K562 (cell line): ENCODE measurements at regions not wholly inside any gene's neighbourhood (a gene's known extent, or its start where the extent isn't known, plus 50 kb on each side); places are given as distances from the start of the nearest gene placed in this dataset.

ENCODE experiments used
- ATAC-seq: fragments of 200-7000 bp; cut with Tn5 transposase; 3 replicates; pipeline ENCODE4 v1.9.1; 2020; ENCODE audit warnings: moderate library complexity
- BruUV-seq: library from RNA; stranded (reverse); fragments of 400-500 nt; replicated peaks from 2 replicates; lab custom pipeline; 2021; lab: Mats Ljungman, UMichigan
- CTCF ChIA-PET: fragments of 300-600 bp; formaldehyde crosslinking; extraction: SDS; loops from one replicate; lab custom pipeline; 2021; ENCODE audit warnings: low intra/inter-chr PET ratio; lab: Yijun Ruan, JAX
- POLR2A ChIA-PET: fragments of 300-600, 350-650 bp; sonication (Branson Sonifier 250); formaldehyde crosslinking; extraction: SDS; loops from one replicate; lab custom pipeline; 2021; ENCODE audit warnings: antibody characterized with exemption, inconsistent platforms; lab: Yijun Ruan, JAX
- DNase-seq, 4 experiments: peaks; one replicate each; pipeline versions ENCODE4 v3.0.0 to v3.0.0-alpha.2; 2011 to 2018; ENCODE audit warnings: low spot score in 3 of 4, mixed read lengths in 3 of 4; ENCODE audit errors: extremely low read depth in 1 of 4
- FAIRE-seq: peaks from 2 replicates; lab custom pipeline; 2011; peaks lifted over from hg19 to GRCh38; lab: Jason Lieb, UNC
- H2AFZ ChIP-seq: 2 replicates; pipeline ENCODE4 v1.6.0; 2011; ENCODE audit warnings: low read depth, low read length, control low read depth, inconsistent platforms
- H3K27ac ChIP-seq: fragments of 200-600 bp; 3 replicates; pipeline ENCODE4 v1.8.0; 2011; ENCODE audit warnings: low read depth, mild to moderate bottlenecking, control low read depth, inconsistent platforms, low read length, moderate library complexity, mixed read lengths; ENCODE audit errors: extremely low read depth
- H3K27me3 ChIP-seq, 2 experiments: fragments of 300-600 bp in 1 of 2; 2 replicates in 1 of 2; 3 replicates in 1 of 2; pipeline versions ENCODE4 v1.6.0 to v1.8.0; 2011; ENCODE audit warnings: inconsistent platforms in 2 of 2, low read length in 2 of 2, mild to moderate bottlenecking in 1 of 2, mixed read lengths in 1 of 2, moderate library complexity in 1 of 2; ENCODE audit not compliant: control insufficient read depth in 2 of 2, insufficient read depth in 2 of 2
- H3K36me3 ChIP-seq: fragments of 300-600 bp; 3 replicates; pipeline ENCODE4 v1.8.0; 2011; ENCODE audit warnings: mild to moderate bottlenecking, low read length, inconsistent platforms; ENCODE audit not compliant: control insufficient read depth, insufficient read depth
- H3K4me1 ChIP-seq, 2 experiments: fragments of 200-600 bp in 1 of 2; replicated peaks in 1 of 2; 2 replicates in 1 of 2; 3 replicates in 1 of 2; pipeline versions ENCODE4 v1.5.1 to v1.8.0; 2011; ENCODE audit warnings: inconsistent platforms in 2 of 2, low read length in 2 of 2, mild to moderate bottlenecking in 1 of 2, mixed read lengths in 1 of 2, moderate library complexity in 1 of 2; ENCODE audit not compliant: control insufficient read depth in 2 of 2, insufficient read depth in 2 of 2
- H3K4me2 ChIP-seq: 2 replicates; pipeline ENCODE4 v1.6.1; 2011; ENCODE audit warnings: low read length, control low read depth, inconsistent platforms, mixed read lengths; ENCODE audit not compliant: insufficient read depth
- H3K4me3 ChIP-seq: fragments of 200-600 bp; sonication (generic), shearing (Covaris generic); 2 replicates; pipeline ENCODE4 v1.5.1; 2016; ENCODE audit warnings: control low read depth, inconsistent platforms
- H3K79me2 ChIP-seq: fragments of 200-600 bp; 3 replicates; pipeline ENCODE4 v1.8.0; 2011; ENCODE audit warnings: low read length, inconsistent platforms; ENCODE audit not compliant: control insufficient read depth, insufficient read depth
- H3K9ac ChIP-seq, 2 experiments: 2 replicates each; pipeline versions ENCODE4 v1.6.0 to v1.6.1; 2011; ENCODE audit warnings: low read depth in 2 of 2, low read length in 2 of 2, control low read depth in 1 of 2, inconsistent platforms in 1 of 2, mild to moderate bottlenecking in 1 of 2, mixed read lengths in 1 of 2; ENCODE audit not compliant: insufficient read depth in 1 of 2
- H3K9me1 ChIP-seq: one replicate; pipeline ENCODE4 v1.6.0; 2011; ENCODE audit warnings: inconsistent platforms, mild to moderate bottlenecking, low read length, moderate library complexity; ENCODE audit not compliant: control insufficient read depth, insufficient read depth
- H3K9me3 ChIP-seq: replicated peaks from 2 replicates; pipeline ENCODE4 v1.5.1; 2011; ENCODE audit warnings: low read depth, low read length, inconsistent platforms; ENCODE audit not compliant: control insufficient read depth, insufficient read depth
- H4K20me1 ChIP-seq: replicated peaks from 2 replicates; pipeline ENCODE4 v1.6.1; 2011; ENCODE audit warnings: low read length, inconsistent platforms, mixed read lengths; ENCODE audit not compliant: control insufficient read depth, insufficient read depth
- BCOR ChIP-seq: fragments of 450-650 bp; IDR thresholded peaks from 2 replicates; pipeline ENCODE4 v1.6.1; 2016
- CAMTA2 ChIP-seq: fragments of 250-450 bp; sonication (Bioruptor Pico); conservative IDR thresholded peaks from 2 replicates; pipeline ENCODE4 v1.5.1; 2022
- ETV6 ChIP-seq, 3 experiments: fragments of 150-350 bp in 1 of 3; sonication (generic) in 1 of 3; formaldehyde crosslinking in 1 of 3; IDR thresholded peaks; 2 replicates each; pipeline versions ENCODE4 v1.6.1 to v1.8.0; 2014 to 2022; ENCODE audit warnings: borderline replicate concordance in 2 of 3, low read depth in 2 of 3, antibody characterized with exemption in 1 of 3, low read length in 1 of 3, mild to moderate bottlenecking in 1 of 3, missing genetic modification reagents in 1 of 3
- HNRNPH1 ChIP-seq: fragments of 200-400 bp; formaldehyde crosslinking; optimal IDR thresholded peaks from 2 replicates; pipeline ENCODE3; 2017; ENCODE audit warnings: low read depth, mild to moderate bottlenecking, low read length, moderate library complexity
- HNRNPL ChIP-seq: fragments of 200-400 bp; formaldehyde crosslinking; IDR thresholded peaks from 2 replicates; pipeline ENCODE4 v1.6.1; 2017; ENCODE audit warnings: low read depth, mild to moderate bottlenecking, low read length
- KLF16 ChIP-seq: IDR thresholded peaks from 2 replicates; pipeline ENCODE4 v1.6.1; 2016; ENCODE audit warnings: antibody characterized with exemption
- RUNX1 ChIP-seq: sonication (generic); IDR thresholded peaks from 2 replicates; pipeline ENCODE4 v1.6.1; 2016; ENCODE audit warnings: antibody characterized with exemption, low read depth
- TRIM28 ChIP-seq: fragments of 450-650 bp; IDR thresholded peaks from 2 replicates; pipeline ENCODE4 v1.6.1; 2017
- XRCC5 ChIP-seq: fragments of 200-400 bp; formaldehyde crosslinking; IDR thresholded peaks from 2 replicates; pipeline ENCODE4 v1.6.1; 2017; ENCODE audit warnings: low read depth, mild to moderate bottlenecking, low read length
- ZNF311 ChIP-seq: fragments of 250-450 bp; sonication (Bioruptor Pico); IDR thresholded peaks from 2 replicates; pipeline ENCODE4 v1.4.0; 2020; ENCODE audit warnings: mild to moderate bottlenecking, moderate library complexity
- ZNF764 ChIP-seq: fragments of 250-450 bp; sonication (Bioruptor Pico); IDR thresholded peaks from 2 replicates; pipeline ENCODE4 v1.4.0; 2020; ENCODE audit warnings: low read depth, mild to moderate bottlenecking, moderate library complexity
- WGBS: fragments of 100-300 bp; shearing (Covaris generic); methylation state at CpG from one replicate; pipeline ENCODE4 v1.1.6; 2016; ENCODE audit warnings: low coverage, mixed read lengths; ENCODE audit not compliant: insufficient coverage; ENCODE audit errors: missing lambda C conversion rate; 5-methylcytosine and 5-hydroxymethylcytosine counted together
- in situ Hi-C: fragments of 300-500 bp; cut with MboI; formaldehyde crosslinking; loops from 4 replicates; pipeline ENCODE4 v1.15.0; 2018; ENCODE audit warnings: inconsistent platforms, mixed read lengths
- intact Hi-C: fragments of 100-400 bp; cut with micrococcal nuclease; formaldehyde crosslinking; loops from 2 replicates; pipeline ENCODE4 v1.14.2; 2022
- TF ChIP-seq, protein P1 (sequence below): fragments of 450-650 bp; IDR thresholded peaks from 2 replicates; pipeline ENCODE4 v1.6.1; 2016; ENCODE audit warnings: mild to moderate bottlenecking, moderate library complexity
- TF ChIP-seq, protein P2 (sequence below): fragments of 450-650 bp; formaldehyde crosslinking; IDR thresholded peaks from 2 replicates; pipeline ENCODE4 v1.4.0; 2020; ENCODE audit warnings: mild to moderate bottlenecking

DNA sequence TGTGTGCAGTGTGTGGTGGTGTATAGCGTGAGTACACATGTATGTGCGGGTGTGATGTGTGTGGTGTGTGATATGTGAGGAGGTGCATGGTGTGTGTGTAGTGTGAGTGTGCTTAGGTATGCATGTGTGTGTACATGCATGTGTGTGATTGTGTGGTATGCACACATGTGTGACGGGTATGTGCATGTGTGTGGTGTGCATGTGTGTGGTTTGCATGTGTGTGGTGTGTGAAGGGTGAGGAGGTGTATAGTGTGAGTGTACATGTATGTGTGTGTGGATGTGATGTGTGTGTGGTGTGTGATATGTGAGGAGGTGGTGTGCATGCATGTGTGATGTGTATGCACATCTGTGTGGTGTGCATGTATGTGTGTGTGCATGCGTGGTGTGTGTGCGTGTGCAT lies 105.6 kb downstream of the CMPK2 start:
- Histone ChIP-seq H3K9me3 (no peaks in the 10 kb centered on the region), H2AFZ (no peak overlapping the region), H3K27me3 (no peaks in the 10 kb centered on the region; a peak in 1 of 5 replicates), H3K79me2 (no peaks in the 10 kb centered on the region), H3K9ac (no peak overlapping the region), H3K27ac (no peak overlapping the region), H4K20me1 (no peaks in the 10 kb centered on the region), H3K4me3 (no peak overlapping the region), H3K4me1 (no peaks in the 10 kb centered on the region), H3K4me2 (no peak overlapping the region), H3K9me1 (no peaks in the 10 kb centered on the region), H3K36me3 (no peaks in the 10 kb centered on the region)
- intact Hi-C loops = no loop called here
- no peak for FAIRE-seq
- ATAC-seq = no peak
- POLR2A ChIA-PET = interaction anchor here (0.6 kb wide), 1 partner anchor 404 kb away, joined by 4 read pairs; no protein-coding TSS in a partner anchor
- in situ Hi-C loops = no loop called here
- CTCF ChIA-PET = no interaction called here
- no TSS peak for BruUV-seq
- DNase-seq = no peak
- 0% methylated on average over 5 of the region's 5 CpGs for WGBS
- TF ChIP-seq RUNX1 (no peak), ZNF764 (no peak), KLF16 (no peak), XRCC5 (no peak), TRIM28 (no peak), CAMTA2 (no peak), BCOR (no peak), HNRNPH1 (no peak), ZNF311 (CRISPR knock-in tag) (no peak), ETV6 (IDR thresholded peaks at IDR 0.05; ENCODE audit: borderline replicate concordance in 1 of 2, low read depth in 2 of 2, low read length in 1 of 2) (no peak), ETV6 (CRISPR knock-in tag; IDR thresholded peaks at IDR 0.05; ENCODE audit: borderline replicate concordance) (no peak), HNRNPL (no peak)
- TF ChIP-seq, protein P1, sequence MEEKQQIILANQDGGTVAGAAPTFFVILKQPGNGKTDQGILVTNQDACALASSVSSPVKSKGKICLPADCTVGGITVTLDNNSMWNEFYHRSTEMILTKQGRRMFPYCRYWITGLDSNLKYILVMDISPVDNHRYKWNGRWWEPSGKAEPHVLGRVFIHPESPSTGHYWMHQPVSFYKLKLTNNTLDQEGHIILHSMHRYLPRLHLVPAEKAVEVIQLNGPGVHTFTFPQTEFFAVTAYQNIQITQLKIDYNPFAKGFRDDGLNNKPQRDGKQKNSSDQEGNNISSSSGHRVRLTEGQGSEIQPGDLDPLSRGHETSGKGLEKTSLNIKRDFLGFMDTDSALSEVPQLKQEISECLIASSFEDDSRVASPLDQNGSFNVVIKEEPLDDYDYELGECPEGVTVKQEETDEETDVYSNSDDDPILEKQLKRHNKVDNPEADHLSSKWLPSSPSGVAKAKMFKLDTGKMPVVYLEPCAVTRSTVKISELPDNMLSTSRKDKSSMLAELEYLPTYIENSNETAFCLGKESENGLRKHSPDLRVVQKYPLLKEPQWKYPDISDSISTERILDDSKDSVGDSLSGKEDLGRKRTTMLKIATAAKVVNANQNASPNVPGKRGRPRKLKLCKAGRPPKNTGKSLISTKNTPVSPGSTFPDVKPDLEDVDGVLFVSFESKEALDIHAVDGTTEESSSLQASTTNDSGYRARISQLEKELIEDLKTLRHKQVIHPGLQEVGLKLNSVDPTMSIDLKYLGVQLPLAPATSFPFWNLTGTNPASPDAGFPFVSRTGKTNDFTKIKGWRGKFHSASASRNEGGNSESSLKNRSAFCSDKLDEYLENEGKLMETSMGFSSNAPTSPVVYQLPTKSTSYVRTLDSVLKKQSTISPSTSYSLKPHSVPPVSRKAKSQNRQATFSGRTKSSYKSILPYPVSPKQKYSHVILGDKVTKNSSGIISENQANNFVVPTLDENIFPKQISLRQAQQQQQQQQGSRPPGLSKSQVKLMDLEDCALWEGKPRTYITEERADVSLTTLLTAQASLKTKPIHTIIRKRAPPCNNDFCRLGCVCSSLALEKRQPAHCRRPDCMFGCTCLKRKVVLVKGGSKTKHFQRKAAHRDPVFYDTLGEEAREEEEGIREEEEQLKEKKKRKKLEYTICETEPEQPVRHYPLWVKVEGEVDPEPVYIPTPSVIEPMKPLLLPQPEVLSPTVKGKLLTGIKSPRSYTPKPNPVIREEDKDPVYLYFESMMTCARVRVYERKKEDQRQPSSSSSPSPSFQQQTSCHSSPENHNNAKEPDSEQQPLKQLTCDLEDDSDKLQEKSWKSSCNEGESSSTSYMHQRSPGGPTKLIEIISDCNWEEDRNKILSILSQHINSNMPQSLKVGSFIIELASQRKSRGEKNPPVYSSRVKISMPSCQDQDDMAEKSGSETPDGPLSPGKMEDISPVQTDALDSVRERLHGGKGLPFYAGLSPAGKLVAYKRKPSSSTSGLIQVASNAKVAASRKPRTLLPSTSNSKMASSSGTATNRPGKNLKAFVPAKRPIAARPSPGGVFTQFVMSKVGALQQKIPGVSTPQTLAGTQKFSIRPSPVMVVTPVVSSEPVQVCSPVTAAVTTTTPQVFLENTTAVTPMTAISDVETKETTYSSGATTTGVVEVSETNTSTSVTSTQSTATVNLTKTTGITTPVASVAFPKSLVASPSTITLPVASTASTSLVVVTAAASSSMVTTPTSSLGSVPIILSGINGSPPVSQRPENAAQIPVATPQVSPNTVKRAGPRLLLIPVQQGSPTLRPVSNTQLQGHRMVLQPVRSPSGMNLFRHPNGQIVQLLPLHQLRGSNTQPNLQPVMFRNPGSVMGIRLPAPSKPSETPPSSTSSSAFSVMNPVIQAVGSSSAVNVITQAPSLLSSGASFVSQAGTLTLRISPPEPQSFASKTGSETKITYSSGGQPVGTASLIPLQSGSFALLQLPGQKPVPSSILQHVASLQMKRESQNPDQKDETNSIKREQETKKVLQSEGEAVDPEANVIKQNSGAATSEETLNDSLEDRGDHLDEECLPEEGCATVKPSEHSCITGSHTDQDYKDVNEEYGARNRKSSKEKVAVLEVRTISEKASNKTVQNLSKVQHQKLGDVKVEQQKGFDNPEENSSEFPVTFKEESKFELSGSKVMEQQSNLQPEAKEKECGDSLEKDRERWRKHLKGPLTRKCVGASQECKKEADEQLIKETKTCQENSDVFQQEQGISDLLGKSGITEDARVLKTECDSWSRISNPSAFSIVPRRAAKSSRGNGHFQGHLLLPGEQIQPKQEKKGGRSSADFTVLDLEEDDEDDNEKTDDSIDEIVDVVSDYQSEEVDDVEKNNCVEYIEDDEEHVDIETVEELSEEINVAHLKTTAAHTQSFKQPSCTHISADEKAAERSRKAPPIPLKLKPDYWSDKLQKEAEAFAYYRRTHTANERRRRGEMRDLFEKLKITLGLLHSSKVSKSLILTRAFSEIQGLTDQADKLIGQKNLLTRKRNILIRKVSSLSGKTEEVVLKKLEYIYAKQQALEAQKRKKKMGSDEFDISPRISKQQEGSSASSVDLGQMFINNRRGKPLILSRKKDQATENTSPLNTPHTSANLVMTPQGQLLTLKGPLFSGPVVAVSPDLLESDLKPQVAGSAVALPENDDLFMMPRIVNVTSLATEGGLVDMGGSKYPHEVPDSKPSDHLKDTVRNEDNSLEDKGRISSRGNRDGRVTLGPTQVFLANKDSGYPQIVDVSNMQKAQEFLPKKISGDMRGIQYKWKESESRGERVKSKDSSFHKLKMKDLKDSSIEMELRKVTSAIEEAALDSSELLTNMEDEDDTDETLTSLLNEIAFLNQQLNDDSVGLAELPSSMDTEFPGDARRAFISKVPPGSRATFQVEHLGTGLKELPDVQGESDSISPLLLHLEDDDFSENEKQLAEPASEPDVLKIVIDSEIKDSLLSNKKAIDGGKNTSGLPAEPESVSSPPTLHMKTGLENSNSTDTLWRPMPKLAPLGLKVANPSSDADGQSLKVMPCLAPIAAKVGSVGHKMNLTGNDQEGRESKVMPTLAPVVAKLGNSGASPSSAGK = no peak
- TF ChIP-seq, protein P2, sequence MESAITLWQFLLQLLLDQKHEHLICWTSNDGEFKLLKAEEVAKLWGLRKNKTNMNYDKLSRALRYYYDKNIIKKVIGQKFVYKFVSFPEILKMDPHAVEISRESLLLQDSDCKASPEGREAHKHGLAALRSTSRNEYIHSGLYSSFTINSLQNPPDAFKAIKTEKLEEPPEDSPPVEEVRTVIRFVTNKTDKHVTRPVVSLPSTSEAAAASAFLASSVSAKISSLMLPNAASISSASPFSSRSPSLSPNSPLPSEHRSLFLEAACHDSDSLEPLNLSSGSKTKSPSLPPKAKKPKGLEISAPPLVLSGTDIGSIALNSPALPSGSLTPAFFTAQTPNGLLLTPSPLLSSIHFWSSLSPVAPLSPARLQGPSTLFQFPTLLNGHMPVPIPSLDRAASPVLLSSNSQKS (CRISPR knock-in tag) = no peak
